ENCODE measurements at regions not wholly inside any gene's neighbourhood (a gene's known extent, or its start where the extent isn't known, plus 50 kb on each side); places are given as distances from the start of the nearest gene placed in this dataset.
"Not testable (repeated sequence)": the region's sequence is repeated elsewhere in the genome, so short reads cannot be mapped to it uniquely, and the experiment has no call there.

- no peak for DNase-seq
- Mint-ChIP-seq H3K27me3 (peaks cover 5% of the 10 kb centered on the region), H3K9me3 (peaks cover 3% of the 10 kb centered on the region), H3K36me3 (peaks cover 3% of the 10 kb centered on the region), H3K4me3 (no peak overlapping the region), H3K27ac (peak overlapping the region; percentile 42), H3K4me1 (peaks cover 15% of the 10 kb centered on the region)
These were observed 202.2 kb upstream of the GPRIN3 start for GRCh38 chr4:89509708-89510281.

GRCh38 chr4:89506866-89507491 is 199.4 kb upstream of the GPRIN3 start:
- Mint-ChIP-seq H3K27me3 (no peaks in the 10 kb centered on the region), H3K36me3 (peaks cover 3% of the 10 kb centered on the region), H3K27ac (no peak overlapping the region), H3K9me3 (peaks cover 3% of the 10 kb centered on the region), H3K4me1 (peaks cover 15% of the 10 kb centered on the region), H3K4me3 (no peak overlapping the region)
- no peak for DNase-seq

- Mint-ChIP-seq H3K27me3 (peaks cover 13% of the 10 kb centered on the region), H3K36me3 (no peaks in the 10 kb centered on the region), H3K4me3 (no peak overlapping the region), H3K27ac (no peak overlapping the region), H3K9me3 (no peaks in the 10 kb centered on the region), H3K4me1 (no peaks in the 10 kb centered on the region)
- no peak for DNase-seq
These were observed 195.0 kb upstream of the GPRIN3 start for GRCh38 chr4:89502581-89502980.

DNA sequence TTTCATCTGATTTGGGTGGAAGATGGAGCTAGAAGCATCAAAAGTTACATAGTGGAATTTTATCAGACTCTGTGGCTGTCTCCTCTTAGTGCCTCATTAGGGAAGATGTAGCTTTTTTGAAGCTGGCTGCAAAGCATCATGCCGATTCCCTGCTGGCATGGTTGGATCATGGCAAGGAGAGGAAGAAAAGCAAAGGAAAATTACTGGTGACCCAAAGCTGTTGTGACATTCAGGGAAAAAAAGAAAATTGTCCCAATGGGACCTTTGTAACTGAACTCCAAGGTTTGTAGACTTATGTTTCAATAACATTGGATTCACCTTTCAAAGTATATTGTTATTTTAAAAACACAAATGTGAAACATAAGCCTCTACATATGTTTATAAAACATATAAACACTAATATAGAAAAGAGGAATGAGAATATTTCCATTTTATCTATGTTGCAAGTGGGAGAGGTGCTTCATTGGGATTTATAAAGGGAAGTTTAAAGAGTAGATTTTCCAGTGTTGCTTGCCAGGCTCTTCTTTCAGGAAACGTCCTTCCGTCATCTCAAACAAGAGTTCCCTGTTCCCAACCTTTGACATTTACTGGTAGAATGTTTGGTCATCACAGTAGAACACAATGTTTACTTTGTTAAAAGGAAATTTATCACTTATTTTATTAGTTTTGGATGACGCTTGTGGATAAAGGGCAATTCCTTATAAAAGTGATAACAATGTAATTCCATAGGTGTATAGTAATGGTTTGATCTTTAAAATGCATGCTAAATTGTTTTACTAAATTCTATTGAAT is 190.1 kb upstream of the GPRIN3 start:
- Mint-ChIP-seq H3K4me1 (no peaks in the 10 kb centered on the region), H3K27me3 (peaks cover 13% of the 10 kb centered on the region), H3K27ac (no peak overlapping the region), H3K9me3 (no peaks in the 10 kb centered on the region), H3K4me3 (no peak overlapping the region), H3K36me3 (no peaks in the 10 kb centered on the region)
- DNase-seq = no peak

- Mint-ChIP-seq H3K27ac (no peak overlapping the region), H3K4me1 (no peaks in the 10 kb centered on the region), H3K27me3 (peaks cover 13% of the 10 kb centered on the region), H3K36me3 (no peaks in the 10 kb centered on the region), H3K9me3 (no peaks in the 10 kb centered on the region), H3K4me3 (no peak overlapping the region)
- DNase-seq = no peak
These were observed 189.3 kb upstream of the GPRIN3 start for GRCh38 chr4:89496851-89497250.

DNA sequence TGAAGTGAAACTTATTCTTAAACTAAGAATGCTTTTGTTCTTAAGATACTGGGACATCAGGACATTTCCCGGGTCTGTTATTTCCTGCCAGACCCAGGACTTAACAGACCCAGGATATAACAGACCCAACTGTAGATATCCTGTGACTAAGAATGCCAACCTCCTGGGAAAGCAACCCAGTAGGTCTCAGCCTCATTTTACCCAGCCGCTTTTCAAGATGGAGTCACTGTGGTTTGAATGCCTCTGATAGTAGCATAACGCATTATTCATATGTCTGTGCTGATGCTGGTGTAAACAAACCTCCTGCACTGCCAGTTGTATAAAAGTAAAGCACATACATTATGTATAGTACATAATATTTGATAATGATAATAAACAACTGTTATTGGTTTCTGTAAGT is 185.8 kb upstream of the GPRIN3 start:
- Mint-ChIP-seq H3K4me1 (no peaks in the 10 kb centered on the region), H3K36me3 (no peaks in the 10 kb centered on the region), H3K27ac (no peak overlapping the region), H3K4me3 (no peak overlapping the region), H3K27me3 (no peaks in the 10 kb centered on the region), H3K9me3 (no peaks in the 10 kb centered on the region)
- no peak for DNase-seq

DNA sequence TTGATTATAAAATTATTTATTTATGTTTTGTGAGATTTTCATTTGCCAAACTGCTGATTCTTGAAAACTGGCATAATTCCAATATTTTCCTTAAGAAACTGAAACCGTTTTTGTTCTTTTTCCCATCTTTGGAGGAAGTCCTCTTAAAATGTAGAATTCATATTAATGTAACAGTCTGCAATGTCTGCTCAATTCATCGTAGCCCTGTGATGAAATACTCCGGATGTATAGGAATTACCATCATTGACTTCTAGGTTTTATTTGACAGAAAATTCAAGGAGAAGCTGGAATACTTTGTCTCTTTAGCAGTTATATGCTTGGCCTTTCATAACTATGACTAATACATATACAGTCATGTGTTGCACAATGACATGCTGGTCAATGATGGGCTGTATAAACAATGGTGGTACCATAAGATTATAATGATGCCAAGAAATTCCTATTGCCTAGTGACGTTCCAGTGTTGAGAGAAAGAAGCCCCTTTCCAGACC is 185.0 kb upstream of the GPRIN3 start:
- no peaks in the 10 kb centered on the region for H3K9me3 Mint-ChIP-seq
- no peaks in the 10 kb centered on the region for H3K4me1 Mint-ChIP-seq
- no peaks in the 10 kb centered on the region for H3K36me3 Mint-ChIP-seq
- H3K4me3 Mint-ChIP-seq = no peak overlapping the region
- no peak for DNase-seq
- H3K27me3 Mint-ChIP-seq = no peaks in the 10 kb centered on the region
- no peak overlapping the region for H3K27ac Mint-ChIP-seq

DNA sequence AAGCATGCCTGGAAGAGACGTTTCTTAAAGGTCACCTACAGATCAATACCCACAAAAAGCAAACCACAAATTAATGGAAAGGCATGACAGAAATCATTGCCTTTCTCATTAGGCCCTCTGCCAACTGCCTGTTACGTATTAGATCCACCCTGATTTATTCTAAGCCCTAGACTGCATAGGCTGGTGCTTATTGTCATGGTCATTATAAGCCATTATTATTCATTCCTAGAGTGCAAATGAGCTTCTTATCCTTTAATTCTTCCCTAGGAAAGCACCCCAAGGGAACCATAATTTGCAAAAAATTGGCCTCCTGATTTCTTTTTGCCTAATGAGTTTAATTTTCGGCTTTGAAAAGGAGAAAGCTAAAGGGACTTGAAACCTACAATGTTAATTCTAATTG is 184.2 kb upstream of the GPRIN3 start:
- H3K27ac Mint-ChIP-seq = no peak overlapping the region
- no peaks in the 10 kb centered on the region for H3K9me3 Mint-ChIP-seq
- no peaks in the 10 kb centered on the region for H3K27me3 Mint-ChIP-seq
- no peak for DNase-seq
- no peaks in the 10 kb centered on the region for H3K36me3 Mint-ChIP-seq
- no peak overlapping the region for H3K4me3 Mint-ChIP-seq
- no peaks in the 10 kb centered on the region for H3K4me1 Mint-ChIP-seq

GRCh38 chr4:89489921-89490431 is 182.4 kb upstream of the GPRIN3 start:
- H3K27ac Mint-ChIP-seq, H3K36me3 Mint-ChIP-seq, H3K27me3 Mint-ChIP-seq, H3K4me1 Mint-ChIP-seq, H3K9me3 Mint-ChIP-seq, H3K4me3 Mint-ChIP-seq, DNase-seq: not testable (repeated sequence)

GRCh38 chr4:89489338-89489771 is 181.8 kb upstream of the GPRIN3 start:
- Mint-ChIP-seq H3K27ac (no peak overlapping the region), H3K27me3 (no peaks in the 10 kb centered on the region), H3K36me3 (no peaks in the 10 kb centered on the region), H3K4me3 (no peak overlapping the region), H3K4me1 (no peaks in the 10 kb centered on the region), H3K9me3 (no peaks in the 10 kb centered on the region)
- DNase-seq = no peak

GRCh38 chr4:89488736-89489135 is 181.1 kb upstream of the GPRIN3 start:
- Mint-ChIP-seq H3K4me3 (no peak overlapping the region), H3K27me3 (no peaks in the 10 kb centered on the region), H3K4me1 (no peaks in the 10 kb centered on the region), H3K9me3 (no peaks in the 10 kb centered on the region), H3K27ac (no peak overlapping the region), H3K36me3 (no peaks in the 10 kb centered on the region)
- no peak for DNase-seq

GRCh38 chr4:89486673-89487072 is 179.1 kb upstream of the GPRIN3 start:
- Mint-ChIP-seq H3K36me3 (no peaks in the 10 kb centered on the region), H3K4me1 (no peaks in the 10 kb centered on the region), H3K9me3 (no peaks in the 10 kb centered on the region)

DNA sequence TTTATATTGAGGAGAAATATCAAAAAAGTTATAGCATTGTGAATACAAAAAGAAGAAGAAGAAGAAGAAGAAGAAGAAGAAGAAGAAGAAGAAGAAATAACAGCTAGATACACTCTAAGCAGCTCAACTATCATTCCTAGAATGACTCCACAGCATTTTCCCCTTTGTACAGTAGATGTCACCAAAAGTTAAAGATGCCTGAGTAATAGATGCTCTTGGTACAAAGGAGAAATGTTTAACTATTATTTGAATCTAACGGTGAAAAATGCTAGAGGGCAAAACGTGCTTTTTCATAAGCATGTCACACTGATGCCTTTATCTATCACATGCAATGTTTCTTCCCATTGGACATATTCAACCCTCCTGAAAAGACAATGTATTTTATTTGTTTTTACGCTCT is 178.4 kb upstream of the GPRIN3 start:
- Mint-ChIP-seq H3K4me3 (no peak overlapping the region), H3K36me3 (no peaks in the 10 kb centered on the region), H3K4me1 (no peaks in the 10 kb centered on the region), H3K9me3 (peaks cover 1% of the 10 kb centered on the region), H3K27ac (no peak overlapping the region), H3K27me3 (no peaks in the 10 kb centered on the region)
- DNase-seq = no peak

More at GRCh38 chr4:89486673-89487072, 179.1 kb upstream of the GPRIN3 start:
- Mint-ChIP-seq H3K27ac (no peak overlapping the region), H3K27me3 (no peaks in the 10 kb centered on the region), H3K4me3 (no peak overlapping the region)
- DNase-seq = no peak

DNA sequence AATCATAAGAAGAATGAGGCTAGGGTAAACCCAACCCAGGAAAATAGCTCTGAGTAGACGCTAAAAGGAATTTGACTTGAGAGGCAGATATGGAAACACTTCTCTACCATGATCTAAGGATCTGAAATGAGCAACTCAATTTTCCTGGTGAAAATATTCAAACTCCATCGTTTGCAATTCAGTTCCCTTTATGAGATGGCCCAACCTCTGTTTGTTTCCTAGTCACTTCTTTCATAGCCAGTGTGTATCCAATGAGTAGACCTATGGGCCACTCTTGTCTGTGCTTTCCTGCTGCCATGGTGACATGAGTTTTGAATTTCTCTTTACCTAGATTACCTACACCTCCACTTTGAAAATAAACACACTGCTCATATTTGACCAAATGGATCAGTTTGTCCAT is 176.2 kb upstream of the GPRIN3 start:
- peaks cover 17% of the 10 kb centered on the region for H3K9me3 Mint-ChIP-seq
- no peaks in the 10 kb centered on the region for H3K4me1 Mint-ChIP-seq
- no peak overlapping the region for H3K27ac Mint-ChIP-seq
- DNase-seq = no peak
- H3K4me3 Mint-ChIP-seq = no peak overlapping the region
- H3K27me3 Mint-ChIP-seq = no peaks in the 10 kb centered on the region
- H3K36me3 Mint-ChIP-seq = peaks cover 3% of the 10 kb centered on the region

- H3K4me1 Mint-ChIP-seq = no peaks in the 10 kb centered on the region
- H3K9me3 Mint-ChIP-seq = peaks cover 17% of the 10 kb centered on the region
- peaks cover 3% of the 10 kb centered on the region for H3K36me3 Mint-ChIP-seq
- no peak overlapping the region for H3K4me3 Mint-ChIP-seq
- no peak overlapping the region for H3K27ac Mint-ChIP-seq
- no peak for DNase-seq
- no peaks in the 10 kb centered on the region for H3K27me3 Mint-ChIP-seq
These were observed 175.5 kb upstream of the GPRIN3 start for GRCh38 chr4:89482926-89483595.

Measured in activated naive CD8-positive, alpha-beta T cell treated with anti-CD3 and anti-CD28 coated beads for 36 hours (primary cell).